Fibroblast of lung (primary cell): ENCODE measurements at regions not wholly inside any gene's neighbourhood (a gene's known extent, or its start where the extent isn't known, plus 50 kb on each side); places are given as distances from the start of the nearest gene placed in this dataset.
"Not testable (repeated sequence)": the region's sequence is repeated elsewhere in the genome, so short reads cannot be mapped to it uniquely, and the experiment has no call there.

ENCODE experiments used
- EZH2 ChIP-seq: IDR thresholded peaks from 2 replicates; pipeline ENCODE4 v1.5.1; 2012; ENCODE audit warnings: low read length, control low read depth, mild to moderate bottlenecking; ENCODE audit errors: missing control alignments
- TF ChIP-seq, protein P1 (sequence below), 2 donors: IDR thresholded peaks in 1 of 2; conservative IDR thresholded peaks in 1 of 2; 1 replicate in 1 of 2; 2 replicates in 1 of 2; pipeline ENCODE4 v1.5.1; 2011 to 2012; ENCODE audit warnings: low read length in 2 of 2, control low read depth in 1 of 2, inconsistent platforms in 1 of 2, low read depth in 1 of 2, mild to moderate bottlenecking in 1 of 2

DNA sequence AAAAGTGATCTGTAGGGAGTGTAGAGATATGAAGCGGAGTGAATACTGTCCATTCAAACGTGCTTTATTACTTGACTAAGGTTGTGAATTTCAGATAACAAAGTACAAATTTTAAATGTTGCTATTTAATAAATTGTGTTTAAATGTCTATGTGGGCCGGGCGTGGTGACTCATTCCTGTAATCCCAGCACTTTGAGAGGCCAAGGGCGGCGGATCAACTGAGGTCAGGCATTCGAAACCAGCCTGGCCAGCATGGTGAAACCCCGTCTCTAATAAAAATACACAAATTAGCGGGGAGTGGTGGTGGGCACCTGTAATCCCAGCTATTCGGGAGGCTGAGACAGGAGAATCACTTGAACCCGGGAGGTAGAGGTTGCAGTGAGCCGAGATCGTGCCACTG is 1544.1 kb downstream of the SLITRK5 start:
- TF ChIP-seq, protein P1, sequence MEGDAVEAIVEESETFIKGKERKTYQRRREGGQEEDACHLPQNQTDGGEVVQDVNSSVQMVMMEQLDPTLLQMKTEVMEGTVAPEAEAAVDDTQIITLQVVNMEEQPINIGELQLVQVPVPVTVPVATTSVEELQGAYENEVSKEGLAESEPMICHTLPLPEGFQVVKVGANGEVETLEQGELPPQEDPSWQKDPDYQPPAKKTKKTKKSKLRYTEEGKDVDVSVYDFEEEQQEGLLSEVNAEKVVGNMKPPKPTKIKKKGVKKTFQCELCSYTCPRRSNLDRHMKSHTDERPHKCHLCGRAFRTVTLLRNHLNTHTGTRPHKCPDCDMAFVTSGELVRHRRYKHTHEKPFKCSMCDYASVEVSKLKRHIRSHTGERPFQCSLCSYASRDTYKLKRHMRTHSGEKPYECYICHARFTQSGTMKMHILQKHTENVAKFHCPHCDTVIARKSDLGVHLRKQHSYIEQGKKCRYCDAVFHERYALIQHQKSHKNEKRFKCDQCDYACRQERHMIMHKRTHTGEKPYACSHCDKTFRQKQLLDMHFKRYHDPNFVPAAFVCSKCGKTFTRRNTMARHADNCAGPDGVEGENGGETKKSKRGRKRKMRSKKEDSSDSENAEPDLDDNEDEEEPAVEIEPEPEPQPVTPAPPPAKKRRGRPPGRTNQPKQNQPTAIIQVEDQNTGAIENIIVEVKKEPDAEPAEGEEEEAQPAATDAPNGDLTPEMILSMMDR (conservative IDR thresholded peaks at IDR 0.05 in 1 of 2, IDR thresholded peaks at IDR 0.05 in 1 of 2; ENCODE audit: low read depth in 1 of 2, low read length in 2 of 2), result not testable (repeated sequence)
- not testable (repeated sequence) for TF ChIP-seq EZH2
